ENCODE measurements at regions not wholly inside any gene's neighbourhood (a gene's known extent, or its start where the extent isn't known, plus 50 kb on each side); places are given as distances from the start of the nearest gene placed in this dataset.
"Not testable (repeated sequence)": the region's sequence is repeated elsewhere in the genome, so short reads cannot be mapped to it uniquely, and the experiment has no call there.

DNA sequence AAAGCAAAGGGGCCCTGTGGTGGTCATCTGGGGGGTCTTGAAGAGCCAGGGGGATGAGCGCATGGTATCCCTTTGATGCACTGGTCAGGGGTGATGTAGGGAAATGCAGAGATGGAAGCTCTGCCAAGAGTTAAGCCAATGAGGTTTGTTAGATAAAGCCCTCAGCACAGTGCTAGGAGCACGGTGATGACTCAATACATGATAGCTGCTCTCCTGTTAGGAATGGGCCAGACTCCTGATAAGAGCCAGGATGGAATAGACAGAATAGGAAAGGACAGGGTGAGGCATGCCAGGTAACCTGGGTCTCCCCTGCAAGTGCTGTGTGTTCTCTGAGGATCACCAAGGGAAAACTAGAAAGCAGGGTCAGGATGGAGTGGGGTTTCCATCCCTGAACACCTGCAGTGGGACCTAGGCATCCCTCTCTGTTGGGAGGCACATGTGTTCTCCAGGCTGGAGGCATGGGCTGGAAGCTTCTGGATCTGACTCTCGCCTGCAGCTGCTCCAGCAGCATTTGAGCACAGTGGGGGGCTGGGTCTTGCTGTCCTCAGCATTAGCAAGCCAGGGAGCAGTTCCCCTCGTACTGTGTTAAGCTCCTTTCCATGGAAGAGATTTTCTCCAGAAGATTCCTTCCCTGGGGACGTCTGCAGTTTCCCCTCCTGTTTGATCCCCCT is 71.8 kb upstream of the TIAM2 start:
- DNase-seq (ENCODE audit: low read depth in 2 of 2) = no peak

DNA sequence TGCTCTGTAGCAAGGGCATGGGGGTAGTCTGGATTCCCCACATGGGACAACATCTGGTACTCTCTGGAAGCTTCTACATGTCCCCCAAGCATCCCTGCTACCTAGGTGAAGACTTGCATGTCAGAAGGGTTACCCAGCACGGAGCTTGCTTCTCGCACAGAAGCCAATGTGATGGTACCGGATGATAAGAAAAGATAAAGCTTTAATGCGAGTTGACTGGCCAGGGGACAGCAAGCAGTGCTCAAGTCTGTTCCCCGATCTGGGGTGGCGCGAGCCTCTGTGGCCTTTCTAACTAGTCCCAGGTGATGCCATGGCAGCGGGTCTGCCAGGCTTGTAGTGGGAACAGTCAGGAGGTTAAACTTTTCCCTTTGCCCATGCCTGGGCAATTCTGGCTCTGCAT is 70.0 kb upstream of the TIAM2 start:
- DNase-seq (ENCODE audit: low read depth in 2 of 2) = no peak

DNA sequence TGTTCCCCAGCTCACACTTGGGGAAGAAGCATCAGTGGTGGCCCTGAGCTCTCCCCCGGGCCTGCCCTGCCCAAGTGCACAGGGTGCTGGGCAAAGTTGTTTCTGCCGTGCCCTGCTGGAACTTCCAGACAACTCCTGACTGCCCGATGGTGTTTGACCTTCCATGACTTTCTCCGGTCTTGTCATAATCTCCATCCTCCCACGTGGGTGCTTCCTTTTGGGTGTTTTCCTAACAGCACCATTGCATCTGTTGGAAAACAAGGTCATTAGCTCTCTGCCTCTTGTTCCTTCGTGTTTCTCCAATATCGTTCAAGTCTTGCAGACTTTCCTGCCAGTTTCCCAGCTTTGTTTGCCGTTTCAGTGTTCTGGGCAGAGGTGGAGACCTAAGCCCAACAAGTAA is 68.7 kb upstream of the TIAM2 start:
- DNase-seq (ENCODE audit: low read depth in 2 of 2) = no peak

DNA sequence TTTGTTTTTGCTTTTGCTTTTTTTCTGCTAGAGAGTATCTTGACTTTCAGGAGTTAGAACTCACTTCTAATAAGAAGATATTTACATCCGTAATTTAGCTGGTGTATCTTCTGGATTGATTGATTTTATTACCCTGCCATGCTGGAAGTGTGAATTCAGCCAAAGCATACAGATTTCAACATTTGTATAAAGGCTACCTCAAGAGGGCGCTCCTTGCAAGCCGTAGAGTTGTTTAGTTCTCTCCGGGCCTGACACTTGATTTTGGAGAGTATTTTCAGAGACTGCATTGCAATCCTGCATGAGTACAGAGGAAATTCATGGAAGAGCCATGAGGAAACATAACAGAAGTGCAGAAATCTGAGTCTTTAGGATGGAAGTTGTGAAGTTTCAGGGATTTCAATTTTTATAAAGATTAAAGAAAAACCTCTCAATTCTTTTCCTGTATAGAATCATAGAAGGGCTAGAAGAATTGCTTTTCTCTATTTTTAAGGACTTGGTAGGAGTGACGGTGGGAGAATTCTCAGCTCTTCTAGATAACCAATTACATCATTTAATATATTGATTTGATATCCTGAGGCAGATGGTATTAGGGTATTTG is 66.7 kb upstream of the TIAM2 start:
- peak; percentile 58 to 71 for DNase-seq (ENCODE audit: low read depth in 2 of 2)

DNA sequence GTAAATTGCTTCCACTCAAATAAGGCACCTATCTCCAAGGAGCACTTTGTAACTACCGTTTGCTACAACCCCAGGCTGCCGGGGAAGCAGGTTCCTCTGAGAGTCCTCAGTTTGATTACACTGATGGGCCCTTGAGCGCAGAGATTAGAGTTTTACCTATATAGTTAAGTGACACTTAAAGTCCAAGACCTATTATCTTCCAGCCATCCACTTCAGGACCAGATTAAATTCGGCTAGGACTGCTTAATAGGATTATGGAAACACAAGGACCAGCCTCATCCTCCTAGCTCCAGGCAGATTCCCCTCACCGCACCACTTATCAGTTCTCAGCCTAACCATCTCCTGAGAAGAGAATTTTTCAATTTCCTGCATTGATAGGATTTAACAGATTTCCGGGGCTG is 64.7 kb upstream of the TIAM2 start:
- no peak for DNase-seq (ENCODE audit: low read depth in 2 of 2)

DNA sequence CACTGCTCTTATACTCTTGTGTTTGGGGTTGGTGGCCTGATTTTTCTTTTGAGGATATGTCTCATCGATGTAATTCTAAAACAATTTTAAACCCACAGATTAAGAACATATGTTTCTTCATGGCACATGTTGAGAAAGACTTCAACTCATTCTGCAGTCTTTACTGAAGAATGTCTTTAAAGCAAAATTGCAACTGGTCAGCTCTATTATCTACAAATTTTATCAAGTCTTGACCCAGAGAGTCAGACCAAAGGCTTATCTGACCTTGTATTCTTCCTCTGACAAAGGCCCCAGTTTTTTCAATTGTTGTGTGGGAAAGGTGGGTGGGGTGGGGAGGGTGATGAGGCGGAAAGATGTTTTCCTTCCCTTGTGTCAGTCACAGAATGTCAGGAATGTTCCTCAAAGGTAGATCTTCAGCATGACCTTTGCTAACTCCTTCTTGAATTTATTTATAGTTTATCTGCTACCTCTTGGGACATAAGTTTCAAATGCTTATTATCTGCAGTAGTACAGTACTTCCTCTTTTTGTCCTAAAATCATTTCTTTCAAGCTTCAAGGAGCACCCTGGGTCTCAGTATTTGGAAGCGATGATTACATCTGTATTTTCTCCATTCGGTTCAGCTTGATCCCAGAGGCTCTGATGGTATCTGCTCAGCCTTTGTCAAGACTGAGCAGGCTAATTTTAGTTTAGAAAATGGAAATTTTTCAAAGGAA is 63.2 kb upstream of the TIAM2 start:
- no peak for DNase-seq (ENCODE audit: low read depth in 2 of 2)

DNA sequence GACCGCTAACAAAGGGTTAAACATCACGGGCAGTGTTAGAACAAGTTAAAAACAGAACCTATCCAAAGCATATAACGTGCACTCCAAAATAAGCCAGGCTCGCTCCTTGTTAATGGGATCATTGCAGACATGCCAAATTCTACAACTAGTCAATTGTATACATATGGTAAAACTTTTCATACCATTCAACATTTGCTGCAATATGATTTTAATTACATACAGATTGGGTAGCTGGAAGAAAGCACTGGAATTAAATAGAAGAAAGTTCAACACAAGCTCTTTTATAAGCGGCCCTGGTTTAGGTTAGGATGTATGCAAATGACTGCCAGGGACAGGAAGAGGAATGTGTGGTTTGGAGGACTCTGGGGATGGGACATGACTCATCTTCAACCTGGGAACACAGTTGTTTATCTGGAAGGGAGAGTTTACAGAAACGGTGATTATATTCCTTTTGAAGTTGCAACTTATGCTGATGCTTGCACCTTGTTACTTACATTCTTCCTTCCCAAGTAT is 62.5 kb upstream of the TIAM2 start:
- DNase-seq (ENCODE audit: low read depth in 2 of 2) = no peak

DNA sequence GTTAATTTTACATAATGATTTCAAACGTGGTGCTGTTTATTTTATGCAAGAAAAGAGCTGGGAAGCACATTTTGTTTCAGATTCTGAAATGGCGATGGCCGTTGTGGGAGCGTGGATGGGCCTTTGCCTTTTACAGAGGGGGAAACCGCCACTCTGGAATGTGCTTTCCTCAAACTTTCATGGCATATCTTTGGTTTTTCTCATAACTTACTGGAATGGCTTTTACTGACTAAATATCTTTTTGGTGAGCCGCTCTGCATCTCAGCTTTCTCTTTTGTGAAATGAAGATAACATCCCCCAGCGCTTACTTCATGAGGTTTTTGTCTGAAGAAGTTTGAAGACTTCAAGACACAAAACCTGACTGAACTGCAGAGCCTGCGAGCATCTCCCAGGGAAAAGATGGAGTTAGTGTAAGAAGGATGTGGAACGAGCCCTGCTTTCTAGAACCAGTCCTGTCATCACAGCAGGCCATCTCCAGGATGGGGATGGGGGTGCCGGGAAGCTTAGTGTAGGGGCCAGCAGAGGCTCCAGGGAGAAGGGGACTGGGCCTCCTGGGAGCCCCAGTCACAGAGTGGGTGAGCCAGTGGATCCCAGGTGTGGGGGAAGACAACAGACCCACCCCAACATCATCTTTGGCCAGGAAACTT is 61.8 kb upstream of the TIAM2 start:
- DNase-seq (ENCODE audit: low read depth in 2 of 2) = no peak

DNA sequence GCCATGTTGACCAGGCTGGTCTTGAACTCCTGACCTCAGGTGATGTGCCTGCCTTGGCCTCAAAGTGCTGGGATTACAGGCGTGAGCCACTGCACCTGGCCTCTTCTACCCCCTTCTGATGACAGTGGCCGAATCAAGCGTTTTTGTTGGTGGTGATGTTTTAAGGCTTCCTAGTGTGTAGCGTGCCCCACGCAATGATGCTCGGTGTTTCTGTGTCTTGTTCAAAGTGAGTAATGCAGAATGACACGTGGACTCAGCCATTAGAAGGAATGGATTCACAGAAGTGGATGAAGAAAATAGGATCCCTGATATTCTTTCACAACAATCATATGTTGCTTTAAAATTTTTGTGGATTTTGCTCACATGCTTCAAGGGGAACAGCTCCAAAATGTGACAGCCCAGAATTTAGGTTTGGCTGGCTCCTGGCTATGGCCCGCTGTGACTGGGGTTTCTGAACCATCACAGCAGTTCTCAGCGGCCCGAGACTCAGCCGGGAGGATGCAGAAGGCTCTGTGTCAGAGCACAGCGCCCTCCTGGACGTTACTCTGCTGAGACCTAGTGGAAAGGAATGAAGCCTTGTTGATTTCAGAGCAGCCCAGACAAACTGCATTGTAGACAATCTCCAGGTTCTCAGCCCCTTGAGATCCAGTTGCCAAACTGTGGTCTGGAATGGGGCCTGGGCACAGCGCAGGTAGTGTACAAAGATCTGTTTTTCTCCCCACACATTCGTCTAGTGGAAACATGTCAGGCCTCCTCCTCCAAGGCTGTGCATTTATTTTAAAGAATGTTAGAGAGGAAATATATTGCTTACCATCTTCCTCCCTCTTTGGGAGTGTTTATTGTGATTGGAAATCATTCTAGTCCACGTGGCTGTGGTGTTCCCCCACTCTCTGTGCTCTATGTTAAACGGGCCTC is 57.6 kb upstream of the TIAM2 start:
- DNase-seq (ENCODE audit: low read depth in 2 of 2) = no peak

DNA sequence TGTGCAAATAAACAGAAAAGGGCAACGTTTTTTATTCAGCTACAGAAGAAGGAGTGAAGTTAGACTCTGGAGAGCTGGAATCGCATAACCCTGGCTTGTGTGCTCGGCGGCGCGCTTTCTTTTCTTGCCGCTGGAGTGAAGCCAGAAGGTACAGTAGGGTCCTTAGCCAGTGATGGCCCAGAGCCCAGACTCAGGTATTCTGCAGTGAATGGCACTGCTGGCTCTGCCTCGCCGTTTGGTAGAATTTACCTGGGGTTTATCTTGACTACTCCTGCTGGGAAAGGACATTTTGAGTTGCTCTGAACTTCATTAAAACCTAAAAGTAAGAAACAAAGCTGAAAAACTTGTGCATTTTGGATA is 56.9 kb upstream of the TIAM2 start:
- DNase-seq (ENCODE audit: low read depth in 2 of 2) = no peak

DNA sequence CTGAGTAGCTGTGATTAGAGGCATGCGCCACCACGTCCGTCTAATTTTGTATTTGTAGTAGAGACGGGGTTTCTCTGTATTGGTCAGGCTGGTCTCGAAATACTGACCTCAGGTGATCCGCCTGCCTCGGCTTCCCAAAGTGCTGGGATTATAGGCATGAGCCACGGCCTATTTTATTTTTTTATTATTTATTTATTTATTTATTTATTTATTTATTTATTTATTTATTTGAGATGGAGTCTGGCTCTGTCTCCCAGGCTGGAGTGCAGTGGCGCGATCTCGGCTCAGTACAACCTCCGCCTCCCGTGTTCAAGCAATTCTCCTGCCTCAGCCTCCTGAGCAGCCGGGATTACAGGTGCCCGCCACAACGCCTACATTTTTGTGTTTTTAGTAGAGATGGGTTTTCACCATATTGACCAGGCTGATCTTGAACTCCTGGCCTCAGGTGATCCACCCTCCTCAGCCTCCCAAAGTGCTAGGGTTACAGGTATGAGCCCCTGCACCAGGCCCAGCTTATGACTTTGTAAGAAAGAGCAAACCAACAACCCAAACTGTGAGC is 56.3 kb upstream of the TIAM2 start:
- DNase-seq (ENCODE audit: low read depth in 2 of 2) = not testable (repeated sequence)

DNA sequence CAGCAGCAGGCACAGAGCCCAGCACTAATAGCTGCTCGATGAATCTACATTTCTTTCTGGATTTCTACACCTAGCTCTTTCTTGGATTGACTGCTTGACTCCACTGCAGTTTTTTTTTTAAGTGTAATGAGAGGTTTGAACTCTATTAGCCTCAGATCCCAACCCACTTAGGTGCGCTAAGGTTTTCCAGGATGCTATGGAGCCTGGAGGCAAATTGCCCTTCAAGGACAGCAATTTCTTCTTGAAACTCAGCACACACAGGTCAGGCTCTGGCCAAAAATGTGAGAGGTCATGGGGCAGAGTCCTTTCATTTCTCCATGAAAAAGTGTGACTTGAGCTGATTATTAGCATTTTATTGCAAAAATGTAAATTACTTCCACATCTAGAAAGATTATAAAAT is 52.3 kb upstream of the TIAM2 start:
- no peak for DNase-seq (ENCODE audit: low read depth in 2 of 2)

DNA sequence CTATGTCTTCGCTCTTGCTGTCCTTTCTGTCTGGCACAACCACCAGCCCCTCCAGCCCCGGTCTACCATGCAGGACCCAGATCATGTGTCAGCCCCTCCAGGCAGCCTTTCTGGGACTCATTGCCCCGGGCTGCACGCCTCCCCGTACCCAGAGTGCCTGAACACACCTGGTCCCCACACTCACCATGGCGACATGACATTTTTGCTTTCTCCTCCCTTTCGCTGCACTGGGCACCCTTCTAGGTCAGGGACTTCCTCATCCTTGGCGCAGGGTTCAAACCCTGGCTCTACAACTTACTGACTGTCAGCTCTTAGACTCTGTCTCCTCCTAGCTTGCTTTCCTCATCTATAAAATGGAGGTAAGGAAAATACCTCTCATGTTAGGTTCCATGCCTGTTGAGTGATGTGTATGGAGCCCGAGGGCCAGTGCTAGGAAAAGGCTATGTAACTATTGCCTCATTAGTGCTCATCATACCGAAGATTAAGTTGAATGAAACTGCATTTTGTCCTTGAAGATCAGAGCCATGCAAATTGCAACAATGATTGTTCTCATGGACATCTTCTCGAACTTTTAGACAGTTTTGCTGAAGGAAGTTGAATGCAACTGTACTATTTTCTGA is 49.7 kb upstream of the TIAM2 start:
- DNase-seq (ENCODE audit: low read depth in 2 of 2) = no peak

All from activated CD4-positive, alpha-beta T cell treated with anti-CD3 and anti-CD28 coated beads for 24 hours (primary cell).